Stimulated activated CD8-positive, alpha-beta memory T cell treated with anti-CD3 and anti-CD28 coated beads, Interleukin-15, amount 100 ng/mL, for 24 hours (primary cell): ENCODE measurements at regions not wholly inside any gene's neighbourhood (a gene's known extent, or its start where the extent isn't known, plus 50 kb on each side); places are given as distances from the start of the nearest gene placed in this dataset.

Experiments used
- DNase-seq: peaks from one replicate; pipeline ENCODE4 v3.0.0-alpha.2; 2020; ENCODE audit warnings: low read depth

GRCh38 chr6:102582569-102582968, 1189.1 kb downstream of the GRIK2 start:
- no peak for DNase-seq

GRCh38 chr6:102581378-102582124, 1188.0 kb downstream of the GRIK2 start:
- DNase-seq = no peak

DNA sequence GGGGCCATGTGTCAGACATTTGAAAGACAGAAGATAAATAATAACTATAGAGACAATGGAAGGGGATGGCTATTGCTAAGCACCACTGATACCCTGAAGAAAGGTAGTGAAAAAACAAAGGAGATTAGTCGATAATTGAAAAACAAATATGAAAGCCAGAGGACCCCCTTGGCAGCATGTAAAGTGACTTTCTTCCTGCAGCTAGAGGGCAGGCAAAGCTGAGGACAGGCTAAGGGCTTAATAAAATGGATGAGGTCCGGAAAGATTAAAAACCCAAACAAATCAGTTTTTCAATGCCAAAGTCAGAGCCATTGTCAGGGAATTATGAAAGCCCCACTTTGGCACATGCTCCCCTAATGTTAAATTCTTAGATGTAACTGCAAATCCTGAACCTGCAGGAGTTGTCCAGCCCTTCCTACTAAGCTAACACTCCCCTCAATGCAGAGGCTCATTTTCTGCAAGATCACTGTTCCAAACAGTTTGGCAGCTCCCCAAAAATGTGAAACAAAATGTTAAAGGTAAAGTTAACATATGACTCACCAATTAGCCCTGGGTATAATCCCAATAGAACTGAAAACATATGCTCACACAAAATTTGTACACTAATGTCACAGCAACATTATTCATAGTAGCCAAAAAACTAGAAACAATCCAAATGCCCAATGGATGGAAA, 1177.9 kb downstream of the GRIK2 start:
- DNase-seq = no peak

DNA sequence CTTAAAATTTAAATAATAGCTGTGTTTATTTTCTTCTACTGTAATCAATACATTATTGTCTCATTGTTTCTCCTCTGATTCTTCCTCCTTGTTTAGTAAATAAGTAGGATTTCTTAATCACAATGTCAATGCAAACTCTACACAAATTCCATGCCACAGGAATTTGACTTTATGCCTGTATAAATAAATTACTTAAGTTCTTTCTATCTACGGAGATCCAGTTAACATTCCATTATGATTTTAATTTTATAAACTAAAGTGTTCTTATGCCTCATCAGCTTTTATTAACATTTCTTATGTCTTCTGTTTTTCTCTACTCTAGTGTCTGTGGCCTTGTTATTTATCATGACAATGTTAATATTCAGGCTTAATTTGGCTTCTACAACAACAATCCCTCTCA, 1169.2 kb downstream of the GRIK2 start:
- no peak for DNase-seq

DNA sequence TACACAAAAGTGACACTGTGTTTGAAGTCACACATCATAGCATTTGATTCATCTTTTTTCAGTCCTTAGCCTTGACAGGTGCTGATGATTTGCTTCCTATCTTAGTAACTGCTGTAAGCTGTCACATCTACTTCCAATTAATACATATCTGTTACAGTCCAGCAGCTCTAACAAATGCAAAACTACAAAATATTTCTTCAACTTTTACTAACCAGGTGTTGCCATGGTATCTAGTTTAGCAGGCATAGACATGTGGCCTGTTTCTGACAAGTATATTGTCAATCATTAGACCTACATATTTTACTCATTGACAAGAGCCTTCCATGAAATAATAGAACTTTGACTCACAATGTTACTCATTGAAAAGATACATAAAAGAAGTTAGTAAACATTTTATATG, 1159.7 kb downstream of the GRIK2 start:
- no peak for DNase-seq

DNA sequence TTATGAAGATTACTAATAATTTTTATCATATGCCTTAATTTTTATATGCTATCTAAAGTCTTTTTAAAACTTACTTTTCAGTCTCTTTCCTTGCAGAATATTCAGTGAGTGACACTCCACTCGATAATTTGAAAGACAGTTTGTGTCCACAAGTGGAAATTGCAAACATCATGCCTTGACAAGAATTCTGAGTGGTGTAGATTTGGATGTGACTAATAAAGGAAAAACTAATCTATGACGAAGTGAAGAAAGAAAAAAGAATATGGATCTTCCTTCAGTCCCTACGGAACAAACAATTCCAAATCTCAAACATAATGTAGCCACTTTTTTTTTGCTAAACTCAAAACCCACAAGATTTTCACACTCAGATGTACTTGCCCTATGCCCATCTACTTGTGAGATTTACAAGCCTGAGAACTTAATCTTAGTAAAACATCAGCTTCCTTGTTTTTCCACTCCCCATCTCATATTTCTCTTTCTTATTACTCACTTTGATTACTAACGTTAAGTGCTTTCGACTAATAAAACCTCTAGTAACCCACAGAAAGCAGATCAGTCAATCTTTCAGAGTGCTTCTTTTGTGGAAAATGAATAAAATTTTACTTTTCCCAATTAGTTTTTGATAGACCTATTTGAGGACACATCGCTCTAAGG, 1155.8 kb downstream of the GRIK2 start:
- DNase-seq = no peak

DNA sequence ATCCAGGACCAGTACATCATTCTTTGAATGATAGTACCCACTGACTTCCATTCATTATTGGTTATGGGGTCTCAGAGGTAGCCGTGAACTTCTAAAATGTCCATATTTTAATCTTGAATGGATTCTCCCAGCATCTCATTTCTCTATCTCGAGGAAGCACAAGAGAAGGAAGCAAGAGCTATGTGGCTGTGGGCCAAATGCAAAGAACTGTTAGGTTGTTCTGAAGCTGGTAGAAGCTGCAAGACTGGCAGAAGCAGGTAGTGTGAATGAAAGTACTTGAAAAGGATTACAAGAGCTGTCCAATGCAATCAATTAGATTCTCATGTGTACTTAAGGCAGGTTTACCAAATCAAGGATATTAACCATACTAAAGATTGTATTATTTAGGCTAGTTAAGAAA, 1131.8 kb downstream of the GRIK2 start:
- DNase-seq = no peak

DNA sequence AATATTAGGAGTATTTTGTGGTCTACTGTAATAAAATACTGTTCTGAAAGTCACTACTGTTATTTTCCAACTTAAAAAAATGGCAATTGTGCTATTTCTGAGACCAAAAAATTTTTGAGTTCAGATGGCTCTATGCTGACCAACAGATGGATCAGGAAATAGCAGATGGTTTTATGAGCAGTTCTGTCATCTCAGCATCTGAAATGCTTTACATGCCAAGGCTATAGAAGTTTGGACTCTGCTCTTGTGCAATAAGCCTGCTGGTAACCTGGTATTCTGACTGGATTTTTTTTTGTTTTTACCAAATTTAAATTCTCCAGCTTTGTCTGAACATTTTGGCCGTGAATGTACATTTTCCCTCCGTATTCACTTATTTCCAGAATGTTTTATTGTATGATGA, 1127.5 kb downstream of the GRIK2 start:
- no peak for DNase-seq

DNA sequence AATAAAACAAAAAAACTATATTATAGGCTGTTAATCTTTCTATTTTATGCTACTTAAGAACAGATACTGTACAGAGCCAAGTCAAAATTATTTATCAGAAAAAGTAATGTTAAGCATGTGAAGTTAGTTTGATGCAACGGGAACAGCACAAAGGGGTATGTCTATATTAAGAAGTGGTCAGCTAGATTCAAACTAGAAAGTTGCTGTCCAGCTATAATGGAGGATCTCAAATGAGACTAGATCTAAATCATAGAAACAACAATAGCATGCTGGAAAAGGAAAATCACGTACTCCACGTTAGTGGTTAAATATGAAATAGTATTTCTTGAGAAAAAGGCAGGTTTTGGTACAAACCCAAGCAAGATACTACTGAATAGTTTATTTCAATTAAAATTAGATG, 1124.0 kb downstream of the GRIK2 start:
- DNase-seq = no peak

- no peak for DNase-seq
Measured at GRCh38 chr6:102501615-102502014, 1108.1 kb downstream of the GRIK2 start.

- no peak for DNase-seq
Measured at GRCh38 chr6:102494808-102495207, 1101.3 kb downstream of the GRIK2 start.

DNA sequence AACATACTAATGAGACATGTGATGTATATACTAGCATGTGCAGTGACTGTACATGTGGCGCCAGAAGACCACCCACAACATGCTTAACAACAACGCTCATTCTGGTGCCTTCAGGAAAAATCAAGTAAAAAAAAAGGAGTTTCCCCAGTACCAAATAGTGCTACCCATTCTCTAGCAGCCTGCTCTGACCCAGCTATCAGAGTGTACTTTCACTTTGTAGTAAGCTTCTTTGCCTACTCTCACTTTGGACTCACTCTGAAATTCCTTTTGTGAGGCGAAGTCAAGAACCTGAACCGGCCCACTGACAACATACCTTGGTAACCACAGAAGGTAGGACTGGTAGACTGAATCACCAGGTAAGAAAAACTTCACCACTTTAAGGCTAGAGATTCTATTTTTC, 1100.0 kb downstream of the GRIK2 start:
- no peak for DNase-seq

DNA sequence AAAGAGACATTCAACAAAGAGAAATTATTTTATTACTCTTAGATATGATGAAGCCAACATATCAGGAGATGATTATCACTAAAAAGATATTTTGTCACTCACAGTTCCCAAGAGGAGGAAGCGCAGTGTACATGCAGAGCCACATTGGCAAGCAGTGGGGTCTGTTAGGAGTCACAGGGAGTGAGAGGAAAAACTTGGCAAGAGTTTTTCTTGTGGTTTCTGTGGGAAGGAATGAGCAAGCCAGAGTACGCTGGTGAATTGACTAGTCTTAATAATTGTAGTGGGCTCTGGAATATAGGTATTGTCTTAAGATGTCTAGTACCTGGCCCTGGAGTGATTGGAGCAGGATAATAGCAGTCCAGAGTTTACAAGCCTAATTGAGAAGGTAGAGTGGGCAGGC, 1095.2 kb downstream of the GRIK2 start:
- DNase-seq = no peak

DNA sequence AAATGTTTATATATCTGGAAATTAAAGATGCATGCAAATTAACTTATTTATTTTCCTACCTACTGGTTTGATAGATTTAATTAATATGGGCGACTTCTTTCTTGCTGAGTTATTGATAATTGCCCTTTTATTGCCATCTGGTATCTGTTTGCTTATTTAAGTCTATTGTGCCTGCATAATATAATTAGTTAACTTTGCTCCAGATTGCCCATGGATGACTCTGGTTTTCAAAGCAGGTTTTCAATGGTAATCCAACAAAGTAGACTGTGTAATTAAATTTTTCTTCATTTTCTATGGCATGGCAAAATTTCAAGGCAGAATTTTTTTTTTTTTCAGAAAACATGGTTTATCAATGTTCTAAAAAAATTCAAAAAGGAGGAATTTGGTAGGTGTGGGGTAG, 1092.0 kb downstream of the GRIK2 start:
- no peak for DNase-seq

DNA sequence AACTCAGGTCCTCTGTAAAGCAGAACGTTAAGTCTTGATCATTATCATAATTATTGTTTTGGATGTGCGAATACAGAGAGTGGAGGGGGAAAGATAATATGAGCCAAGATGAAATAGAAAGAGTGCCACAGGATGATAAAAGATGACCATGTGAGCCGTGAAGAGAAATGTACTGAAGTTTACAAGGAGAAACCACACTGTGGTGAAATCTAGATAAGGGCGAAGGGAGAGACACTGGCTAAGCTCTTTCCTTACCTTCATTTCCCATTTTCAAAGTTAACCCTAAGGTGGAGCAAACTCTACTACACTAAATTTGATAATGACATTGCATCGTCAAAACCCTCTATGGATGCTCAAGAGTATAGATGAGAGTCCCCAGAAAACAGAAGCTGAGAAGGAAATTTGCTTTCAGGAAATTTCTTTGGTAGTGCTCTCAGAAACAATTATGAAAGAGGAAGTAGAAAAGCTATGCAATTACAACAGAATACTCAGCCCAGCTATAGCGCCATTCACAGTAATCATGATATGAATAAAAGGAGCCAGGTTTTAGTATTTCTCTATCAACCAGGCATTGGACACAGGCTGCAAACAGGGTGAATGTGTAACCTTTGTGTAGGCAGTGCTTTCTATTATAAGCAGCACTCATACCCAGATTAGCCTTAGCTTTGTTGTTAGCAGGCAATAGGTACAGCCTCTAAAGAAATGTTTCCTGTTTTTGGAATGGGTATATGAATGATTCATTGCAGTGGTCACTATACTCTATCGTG, 1080.7 kb downstream of the GRIK2 start:
- no peak for DNase-seq

DNA sequence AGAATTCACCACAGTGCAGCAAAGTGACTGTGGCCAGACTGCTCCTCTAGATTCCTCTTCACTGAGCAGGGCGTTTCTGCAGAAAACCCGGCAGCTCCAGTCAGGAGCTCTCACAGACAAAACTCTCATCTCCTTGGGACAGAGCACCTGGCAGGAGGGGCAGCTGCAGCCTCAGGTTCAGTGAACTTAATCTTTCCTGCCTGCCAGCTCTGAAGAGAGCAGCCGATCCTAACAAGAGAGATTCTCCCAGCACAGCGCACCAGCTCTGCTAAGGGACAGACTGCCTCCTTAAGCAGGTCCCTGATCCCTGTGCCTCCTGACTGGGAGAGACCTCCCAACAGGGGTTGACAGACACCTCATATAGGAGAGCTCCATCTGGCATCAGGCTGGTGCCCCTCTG, 1065.5 kb downstream of the GRIK2 start:
- DNase-seq = no peak

- DNase-seq = no peak
Measured at GRCh38 chr6:102438171-102438570, 1044.7 kb downstream of the GRIK2 start.

DNA sequence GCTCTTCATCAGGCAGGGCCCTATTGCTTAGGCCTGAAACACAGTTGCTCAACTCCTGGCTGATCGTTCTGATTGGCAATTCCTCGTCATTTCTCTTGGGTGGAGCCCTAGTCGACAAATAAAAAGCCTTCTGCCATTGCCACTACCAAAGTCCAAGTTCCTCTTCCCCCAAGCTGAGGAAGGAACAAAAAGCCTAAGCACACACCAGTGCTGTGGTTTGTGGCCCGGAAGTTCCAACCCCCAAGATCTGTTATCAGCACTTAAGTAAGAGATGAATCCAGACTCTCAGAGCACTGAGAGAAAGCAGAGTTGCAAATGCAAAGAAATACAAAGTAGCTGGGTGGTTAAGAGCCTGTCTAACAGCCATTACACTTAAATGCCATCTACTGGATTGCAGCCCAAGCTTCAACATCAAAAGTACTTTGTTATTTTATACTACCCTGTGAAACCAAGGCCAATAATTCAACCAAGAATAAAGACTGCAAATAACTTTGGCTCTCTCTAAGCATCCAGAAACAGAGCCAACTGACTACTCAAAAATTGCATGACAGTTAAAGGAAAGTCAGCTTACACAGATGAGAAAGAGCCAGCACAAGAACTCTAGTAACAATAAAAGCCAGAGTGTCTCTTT, 1024.0 kb downstream of the GRIK2 start:
- DNase-seq = no peak

DNA sequence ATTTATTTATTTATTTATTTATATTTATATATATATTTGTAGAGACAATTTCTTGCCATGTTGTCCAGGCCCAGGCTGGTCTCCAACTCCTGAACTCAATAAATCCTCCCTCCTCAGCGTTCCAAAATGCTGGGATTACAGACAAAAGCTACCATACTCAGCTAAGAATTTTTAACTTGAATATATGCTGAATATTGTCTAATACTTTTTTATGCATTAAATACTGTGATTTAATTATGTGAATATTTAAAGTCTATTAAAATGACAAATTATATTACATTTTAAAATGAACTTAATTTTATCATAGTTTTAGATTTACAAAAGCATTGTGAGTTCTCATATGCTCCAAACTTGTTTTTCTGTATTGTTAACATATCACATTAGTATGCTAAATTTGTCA, 1022.4 kb downstream of the GRIK2 start:
- no peak for DNase-seq

DNA sequence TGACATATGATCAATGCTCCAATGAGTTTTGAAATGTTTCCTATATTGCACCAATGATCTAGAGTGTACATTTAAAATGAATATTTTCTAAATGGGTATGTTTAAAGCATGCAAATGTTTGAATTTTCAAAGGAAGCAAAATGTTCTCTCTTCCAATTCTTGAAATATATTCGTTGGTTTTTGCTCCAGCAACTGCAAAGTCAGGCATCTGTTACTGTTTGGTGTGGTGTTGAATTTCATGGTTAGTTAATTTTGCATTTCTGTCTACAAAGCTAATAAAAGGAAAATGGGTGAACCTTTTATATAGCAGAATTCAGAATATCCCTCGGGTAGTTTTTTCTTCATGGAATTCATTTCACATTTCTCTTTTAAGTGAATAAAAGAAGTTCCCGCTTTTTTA, 1018.3 kb downstream of the GRIK2 start:
- no peak for DNase-seq

- DNase-seq = no peak
Measured at GRCh38 chr6:102407886-102408741, 1014.6 kb downstream of the GRIK2 start.
